Muscle layer of colon (tissue), 2 donors: ENCODE measurements at regions not wholly inside any gene's neighbourhood (a gene's known extent, or its start where the extent isn't known, plus 50 kb on each side); places are given as distances from the start of the nearest gene placed in this dataset.
"Not testable (repeated sequence)": the region's sequence is repeated elsewhere in the genome, so short reads cannot be mapped to it uniquely, and the experiment has no call there.

Source experiments
- H3K27ac ChIP-seq: one replicate; pipeline ENCODE4 v1.7.0; 2013; ENCODE audit warnings: low read depth, mild to moderate bottlenecking, low read length, moderate library complexity
- H3K27me3 ChIP-seq, 2 donors: one replicate each; pipeline ENCODE4 v1.7.0; 2013; ENCODE audit warnings: low read length in 2 of 2, mild to moderate bottlenecking in 2 of 2; ENCODE audit not compliant: insufficient read depth in 2 of 2, control insufficient read depth in 1 of 2
- H3K36me3 ChIP-seq: one replicate; pipeline ENCODE4 v1.7.0; 2013; ENCODE audit warnings: mild to moderate bottlenecking, low read length; ENCODE audit not compliant: insufficient read depth
- H3K4me1 ChIP-seq: one replicate; pipeline ENCODE4 v1.7.0; 2013; ENCODE audit warnings: mild to moderate bottlenecking, low read length; ENCODE audit not compliant: insufficient read depth
- H3K4me3 ChIP-seq, 2 donors: one replicate each; pipeline ENCODE4 v1.7.0; 2013; ENCODE audit warnings: low read length in 2 of 2, low read depth in 1 of 2, mild to moderate bottlenecking in 1 of 2, moderate library complexity in 1 of 2
- H3K9ac ChIP-seq: one replicate; pipeline ENCODE4 v1.7.0; 2013; ENCODE audit warnings: low read length
- H3K9me3 ChIP-seq: one replicate; pipeline ENCODE4 v1.7.0; 2013; ENCODE audit warnings: mild to moderate bottlenecking, low read length
- donor health status: abdominal sarcoma.
- donor health status: Adenocarcinoma of cecum.

DNA sequence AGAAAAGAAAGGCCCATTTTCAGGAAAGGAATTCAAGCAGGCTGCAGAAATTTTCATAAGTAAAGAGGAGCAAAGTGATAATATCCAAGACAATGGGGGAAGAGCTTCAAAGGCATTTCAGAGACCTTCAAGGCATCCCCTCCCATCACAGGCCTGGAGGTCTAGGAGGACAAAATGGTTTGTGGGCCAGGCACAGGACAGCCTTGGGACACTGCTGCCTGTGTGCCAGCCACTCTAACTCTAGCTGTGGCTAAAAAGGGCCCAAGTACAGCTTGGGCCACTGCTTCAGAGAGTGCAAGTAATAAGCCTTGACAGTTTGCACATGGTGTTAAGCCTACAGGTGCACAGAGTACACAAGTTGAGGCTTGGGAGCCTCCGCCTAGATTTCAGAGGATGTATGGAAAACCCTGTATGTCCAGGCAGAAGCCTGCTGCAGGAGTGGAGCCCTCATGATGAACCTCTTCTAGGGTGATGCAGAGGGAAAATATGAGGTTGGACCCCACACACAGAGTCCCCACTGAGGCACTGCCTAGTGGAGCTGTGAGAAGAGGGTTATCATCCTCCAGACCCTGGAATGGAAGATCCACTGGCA is 51.8 kb upstream of the ZSWIM5 start:
- Histone ChIP-seq H3K36me3 (no peaks in the 10 kb centered on the region), H3K9me3 (peaks cover 4% of the 10 kb centered on the region), H3K27ac (no peak overlapping the region), H3K4me1 (no peaks in the 10 kb centered on the region), H3K4me3 (no peak overlapping the region), H3K9ac (no peak overlapping the region), H3K27me3 (no peaks in the 10 kb centered on the region)

GRCh38 chr1:45259053-45259452 is 52.6 kb upstream of the ZSWIM5 start:
- Histone ChIP-seq H3K4me1 (no peaks in the 10 kb centered on the region), H3K4me3 (no peak overlapping the region), H3K9me3 (peaks cover 4% of the 10 kb centered on the region), H3K27ac (no peak overlapping the region), H3K27me3 (no peaks in the 10 kb centered on the region), H3K36me3 (no peaks in the 10 kb centered on the region), H3K9ac (no peak overlapping the region)

GRCh38 chr1:45260244-45260643 is 53.8 kb upstream of the ZSWIM5 start:
- no peak overlapping the region for H3K27ac ChIP-seq
- H3K4me1 ChIP-seq: peaks cover under 1% of the 10 kb centered on the region
- peaks cover 4% of the 10 kb centered on the region for H3K9me3 ChIP-seq
- H3K36me3 ChIP-seq: no peaks in the 10 kb centered on the region
- H3K9ac ChIP-seq: no peak overlapping the region
- H3K27me3 ChIP-seq: no peaks in the 10 kb centered on the region
- no peak overlapping the region for H3K4me3 ChIP-seq

GRCh38 chr1:45263132-45263531 is 56.7 kb upstream of the ZSWIM5 start:
- Histone ChIP-seq H3K27me3 (no peaks in the 10 kb centered on the region), H3K9me3 (peaks cover 2% of the 10 kb centered on the region), H3K9ac (no peak overlapping the region), H3K4me3 (no peak overlapping the region), H3K27ac (no peak overlapping the region), H3K36me3 (no peaks in the 10 kb centered on the region), H3K4me1 (peaks cover 14% of the 10 kb centered on the region)

- Histone ChIP-seq H3K27ac (no peak overlapping the region), H3K4me1 (peaks cover 14% of the 10 kb centered on the region), H3K4me3 (no peak overlapping the region), H3K9ac (no peak overlapping the region), H3K36me3 (no peaks in the 10 kb centered on the region), H3K27me3 (no peaks in the 10 kb centered on the region), H3K9me3 (no peaks in the 10 kb centered on the region)
Measured at GRCh38 chr1:45265244-45265643, 58.8 kb upstream of the ZSWIM5 start.

DNA sequence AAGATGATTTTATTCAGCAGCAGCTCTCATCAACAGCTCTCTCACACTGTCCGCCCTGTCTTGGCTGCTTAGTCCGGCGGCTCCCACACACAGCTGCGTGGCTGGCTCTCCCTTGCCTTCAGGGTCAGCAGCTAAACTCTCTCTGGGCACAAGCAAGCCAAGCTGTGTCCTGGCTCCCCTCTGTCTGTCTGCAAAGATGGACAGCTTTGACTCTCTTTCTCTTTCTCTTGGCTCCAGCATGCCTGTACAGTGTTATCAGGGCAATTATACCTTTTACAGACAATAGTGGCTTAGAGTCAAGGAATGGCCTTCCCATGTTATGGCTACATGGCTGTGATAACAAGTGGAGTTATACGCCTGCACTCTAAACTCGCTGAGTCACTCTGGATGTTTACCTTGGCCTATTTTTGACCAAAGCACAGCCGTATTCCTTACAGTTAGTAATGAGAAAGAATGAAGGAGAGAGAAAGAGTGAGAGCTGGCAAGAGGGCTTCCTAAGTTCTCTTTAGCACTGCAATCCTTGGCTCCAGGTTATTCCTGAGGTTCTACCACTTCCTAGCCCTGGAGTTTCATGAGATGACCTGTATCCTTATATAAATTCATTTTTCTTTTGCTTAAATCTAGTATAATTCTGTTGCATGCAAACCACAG is 59.9 kb upstream of the ZSWIM5 start:
- H3K9ac ChIP-seq: no peak overlapping the region
- H3K27me3 ChIP-seq: no peaks in the 10 kb centered on the region
- no peaks in the 10 kb centered on the region for H3K9me3 ChIP-seq
- H3K4me1 ChIP-seq: peaks cover 14% of the 10 kb centered on the region
- no peaks in the 10 kb centered on the region for H3K36me3 ChIP-seq
- H3K27ac ChIP-seq: peak overlapping the region; percentile 14
- H3K4me3 ChIP-seq: no peak overlapping the region

DNA sequence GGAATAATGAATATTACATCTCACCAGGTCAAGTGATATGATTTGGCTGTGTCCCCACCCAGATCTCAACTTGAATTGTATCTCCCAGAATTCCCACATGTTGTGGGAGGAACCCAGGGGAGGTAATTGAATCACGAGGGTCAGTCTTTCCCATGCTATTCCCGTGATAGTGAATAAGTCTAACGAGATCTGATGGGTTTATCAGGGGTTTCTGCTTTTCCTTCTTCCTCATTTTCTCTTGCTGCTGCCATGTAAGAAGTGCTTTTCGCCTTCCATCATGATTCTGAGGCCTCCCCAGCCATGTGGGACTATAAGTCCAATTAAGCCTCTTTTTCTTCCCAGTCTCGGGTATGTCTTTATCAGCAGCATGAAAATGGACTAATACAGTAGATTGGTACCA is 58.4 kb upstream of the HPDL start:
- not testable (repeated sequence) for H3K27ac ChIP-seq, H3K9ac ChIP-seq, H3K27me3 ChIP-seq, H3K4me3 ChIP-seq, H3K9me3 ChIP-seq, H3K36me3 ChIP-seq
- peaks cover 14% of the 10 kb centered on the region for H3K4me1 ChIP-seq

GRCh38 chr1:45272267-45272666 is 54.4 kb upstream of the HPDL start:
- not testable (repeated sequence) for H3K9me3 ChIP-seq, H3K27ac ChIP-seq, H3K27me3 ChIP-seq, H3K36me3 ChIP-seq, H3K9ac ChIP-seq, H3K4me3 ChIP-seq, H3K4me1 ChIP-seq

- H3K9ac ChIP-seq: no peak overlapping the region
- no peaks in the 10 kb centered on the region for H3K4me1 ChIP-seq
- no peaks in the 10 kb centered on the region for H3K36me3 ChIP-seq
- no peak overlapping the region for H3K27ac ChIP-seq
- H3K27me3 ChIP-seq: no peaks in the 10 kb centered on the region
- no peaks in the 10 kb centered on the region for H3K9me3 ChIP-seq
- no peak overlapping the region for H3K4me3 ChIP-seq
Measured at GRCh38 chr1:45272913-45273371, 53.8 kb upstream of the HPDL start.

DNA sequence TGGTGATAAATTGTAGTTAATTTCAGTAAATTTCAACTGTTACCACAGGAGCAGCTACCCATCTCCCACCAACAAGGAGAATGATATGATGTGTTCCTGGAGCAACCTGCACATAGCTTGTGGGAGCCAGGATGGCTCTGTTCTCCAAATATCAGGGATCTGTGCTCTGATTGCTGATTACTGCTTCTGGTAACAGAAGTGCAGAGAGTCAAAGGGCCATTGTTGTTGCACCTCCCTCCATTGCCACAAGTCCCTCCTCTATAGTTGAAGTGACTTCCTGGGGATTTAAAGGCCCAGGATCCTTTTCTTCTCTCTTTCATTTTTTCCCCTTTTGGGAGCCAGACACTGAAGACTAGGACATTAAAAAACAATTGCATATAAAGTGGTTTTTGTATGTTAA is 51.6 kb upstream of the HPDL start:
- Histone ChIP-seq H3K27ac (no peak overlapping the region), H3K4me3 (no peak overlapping the region), H3K36me3 (no peaks in the 10 kb centered on the region), H3K9ac (no peak overlapping the region), H3K4me1 (no peaks in the 10 kb centered on the region), H3K27me3 (no peaks in the 10 kb centered on the region), H3K9me3 (no peaks in the 10 kb centered on the region)
